ENCODE measurements at regions not wholly inside any gene's neighbourhood (a gene's known extent, or its start where the extent isn't known, plus 50 kb on each side); places are given as distances from the start of the nearest gene placed in this dataset.

DNA sequence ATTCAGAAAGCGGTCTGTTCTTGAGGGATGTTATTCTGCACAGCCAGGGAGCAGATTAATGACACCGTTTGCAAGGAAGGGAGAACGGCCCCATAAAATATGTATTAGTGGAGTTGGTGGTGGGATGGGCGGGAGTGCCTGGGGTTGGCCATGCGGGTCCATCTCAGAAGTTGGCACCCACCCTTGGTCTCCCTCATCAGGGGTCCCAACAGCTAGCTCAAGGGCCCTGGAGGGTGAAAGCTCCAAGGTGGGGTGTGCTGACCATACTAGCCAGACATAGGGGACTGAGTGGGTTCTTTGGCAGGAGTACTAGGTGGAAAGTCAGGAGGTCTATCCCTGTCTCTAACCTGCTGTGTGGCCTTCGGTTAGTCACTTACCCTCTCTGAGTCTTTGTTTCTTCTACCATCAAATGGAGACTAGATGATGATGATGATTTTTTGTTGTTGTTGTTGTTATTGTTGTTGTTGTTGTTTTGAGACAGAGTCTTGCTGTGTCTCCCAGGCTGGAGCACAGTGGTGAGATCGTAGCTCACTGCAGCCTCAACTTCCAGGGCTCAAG, 83.2 kb upstream of the BRD7 start:
- TF ChIP-seq, protein P1, sequence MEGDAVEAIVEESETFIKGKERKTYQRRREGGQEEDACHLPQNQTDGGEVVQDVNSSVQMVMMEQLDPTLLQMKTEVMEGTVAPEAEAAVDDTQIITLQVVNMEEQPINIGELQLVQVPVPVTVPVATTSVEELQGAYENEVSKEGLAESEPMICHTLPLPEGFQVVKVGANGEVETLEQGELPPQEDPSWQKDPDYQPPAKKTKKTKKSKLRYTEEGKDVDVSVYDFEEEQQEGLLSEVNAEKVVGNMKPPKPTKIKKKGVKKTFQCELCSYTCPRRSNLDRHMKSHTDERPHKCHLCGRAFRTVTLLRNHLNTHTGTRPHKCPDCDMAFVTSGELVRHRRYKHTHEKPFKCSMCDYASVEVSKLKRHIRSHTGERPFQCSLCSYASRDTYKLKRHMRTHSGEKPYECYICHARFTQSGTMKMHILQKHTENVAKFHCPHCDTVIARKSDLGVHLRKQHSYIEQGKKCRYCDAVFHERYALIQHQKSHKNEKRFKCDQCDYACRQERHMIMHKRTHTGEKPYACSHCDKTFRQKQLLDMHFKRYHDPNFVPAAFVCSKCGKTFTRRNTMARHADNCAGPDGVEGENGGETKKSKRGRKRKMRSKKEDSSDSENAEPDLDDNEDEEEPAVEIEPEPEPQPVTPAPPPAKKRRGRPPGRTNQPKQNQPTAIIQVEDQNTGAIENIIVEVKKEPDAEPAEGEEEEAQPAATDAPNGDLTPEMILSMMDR (conservative IDR thresholded peaks at IDR 0.05; ENCODE audit: low read length), result no peak
- TF ChIP-seq EZH2phosphoT487 (IDR thresholded peaks at IDR 0.05; ENCODE audit: borderline replicate concordance), result no peak
